ENCODE measurements at regions not wholly inside any gene's neighbourhood (a gene's known extent, or its start where the extent isn't known, plus 50 kb on each side); places are given as distances from the start of the nearest gene placed in this dataset.

GRCh38 chr5:175104677-175105076, 339.3 kb downstream of the DRD1 start:
- no peak overlapping the region for H3K27ac ChIP-seq
- H3K4me3 ChIP-seq: no peak overlapping the region
- no peaks in the 10 kb centered on the region for H3K27me3 ChIP-seq
- peaks cover 0 to 8% (median 4%) of the 10 kb centered on the region in 4 donors for H3K9me3 ChIP-seq
- 37 to 38% methylated on average over 7 of the region's 7 CpGs for WGBS, 2 donors
- H3K36me3 ChIP-seq: no peaks in the 10 kb centered on the region
- TF ChIP-seq POLR2AphosphoS5 (IDR thresholded peaks at IDR 0.05) (no peak), CTCF (IDR thresholded peaks at IDR 0.05) (no peak), EP300 (IDR thresholded peaks at IDR 0.05) (no peak), POLR2A (IDR thresholded peaks at IDR 0.05) (no peak)
- intact Hi-C loops (cut with DNase I): no loop called here
- H3K4me1 ChIP-seq: no peaks in the 10 kb centered on the region
- DNase-seq: no peak

- TF ChIP-seq EP300 (IDR thresholded peaks at IDR 0.05) (no peak), CTCF (IDR thresholded peaks at IDR 0.05) (no peak)
- no peaks in the 10 kb centered on the region for H3K27me3 ChIP-seq
Observed at GRCh38 chr5:175103746-175104145, 340.2 kb downstream of the DRD1 start.

GRCh38 chr5:175102717-175103116, 341.3 kb downstream of the DRD1 start:
- intact Hi-C loops (cut with DNase I): no loop called here
- no peaks in the 10 kb centered on the region for H3K36me3 ChIP-seq
- H3K27me3 ChIP-seq: no peaks in the 10 kb centered on the region
- DNase-seq: no peak
- no peaks in the 10 kb centered on the region for H3K9me3 ChIP-seq
- no peaks in the 10 kb centered on the region for H3K4me1 ChIP-seq
- no peak overlapping the region for H3K27ac ChIP-seq
- no peak for TF ChIP-seq CTCF (IDR thresholded peaks at IDR 0.05)
- TF ChIP-seq EP300 (IDR thresholded peaks at IDR 0.05): no peak
- no peak for TF ChIP-seq POLR2A (IDR thresholded peaks at IDR 0.05)
- TF ChIP-seq POLR2AphosphoS5 (IDR thresholded peaks at IDR 0.05): no peak
- H3K4me3 ChIP-seq: no peak overlapping the region

More at GRCh38 chr5:175103746-175104145, 340.2 kb downstream of the DRD1 start:
- no peak overlapping the region for H3K27ac ChIP-seq
- H3K9me3 ChIP-seq: peaks cover 0 to under 1% (median 0%) of the 10 kb centered on the region in 4 donors
- intact Hi-C loops (cut with DNase I): no loop called here
- WGBS, 2 donors: 37 to 56% methylated on average over 4 of the region's 4 CpGs
- no peaks in the 10 kb centered on the region for H3K36me3 ChIP-seq
- H3K4me3 ChIP-seq: no peak overlapping the region
- DNase-seq: no peak
- H3K4me1 ChIP-seq: no peaks in the 10 kb centered on the region

GRCh38 chr5:175098301-175098700, 345.7 kb downstream of the DRD1 start:
- Histone ChIP-seq H3K4me1 (no peaks in the 10 kb centered on the region), H3K4me3 (no peak overlapping the region), H3K36me3 (no peaks in the 10 kb centered on the region), H3K27me3 (no peaks in the 10 kb centered on the region), H3K27ac (no peak overlapping the region), H3K9me3 (no peaks in the 10 kb centered on the region)
- TF ChIP-seq CTCF (IDR thresholded peaks at IDR 0.05): no peak
- TF ChIP-seq EP300 (IDR thresholded peaks at IDR 0.05): no peak
- TF ChIP-seq POLR2A (IDR thresholded peaks at IDR 0.05): no peak
- no peak for TF ChIP-seq POLR2AphosphoS5 (IDR thresholded peaks at IDR 0.05)
- intact Hi-C loops (cut with DNase I): no loop called here
- DNase-seq: no peak
- 87 to 89% methylated on average over 7 of the region's 7 CpGs for WGBS, 2 donors

GRCh38 chr5:175096469-175097165, 347.4 kb downstream of the DRD1 start:
- Histone ChIP-seq H3K27me3 (no peaks in the 10 kb centered on the region), H3K4me3 (no peak overlapping the region), H3K27ac (no peak overlapping the region), H3K9me3 (no peaks in the 10 kb centered on the region), H3K36me3 (no peaks in the 10 kb centered on the region), H3K4me1 (no peaks in the 10 kb centered on the region)
- DNase-seq: no peak
- intact Hi-C loops (cut with DNase I): no loop called here
- TF ChIP-seq EP300 (IDR thresholded peaks at IDR 0.05) (no peak), POLR2A (IDR thresholded peaks at IDR 0.05) (no peak), CTCF (IDR thresholded peaks at IDR 0.05) (no peak), POLR2AphosphoS5 (IDR thresholded peaks at IDR 0.05) (no peak)
- 81 to 87% methylated on average over 12 of the region's 12 CpGs for WGBS, 2 donors

All from sigmoid colon (tissue), 6 donors.